CD4-positive, alpha-beta T cell (primary cell): ENCODE measurements at regions not wholly inside any gene's neighbourhood (a gene's known extent, or its start where the extent isn't known, plus 50 kb on each side); places are given as distances from the start of the nearest gene placed in this dataset.

ENCODE experiments used
- ATAC-seq: fragments of 200-7000 bp; cut with Tn5 transposase; one replicate; pipeline ENCODE4 v1.10.0; 2022; ENCODE audit warnings: mild to moderate bottlenecking; ENCODE audit not compliant: poor library complexity
- CTCF ChIA-PET: fragments of 350-600 bp; sonication (Branson Sonifier 250); formaldehyde crosslinking; loops from one replicate; lab custom pipeline; 2021; ENCODE audit warnings: antibody characterized with exemption, inconsistent platforms; lab: Charles Lee
- POLR2A ChIA-PET: fragments of 350-600 bp; sonication (Branson Sonifier 250); formaldehyde crosslinking; loops from one replicate; lab custom pipeline; 2021; ENCODE audit warnings: antibody characterized with exemption, inconsistent platforms; lab: Charles Lee
- DNase-seq, 14 experiments: peaks; one replicate each; pipeline ENCODE4 v3.0.0-alpha.2; 2013 to 2020; ENCODE audit warnings: mixed read lengths in 2 of 14
- H3K27ac ChIP-seq, 2 donors: one replicate each; pipeline versions ENCODE4 v1.5.1 to v1.7.0; 2013; ENCODE audit warnings: low read length in 2 of 2, low read depth in 1 of 2, mild to moderate bottlenecking in 1 of 2
- H3K27me3 ChIP-seq, 2 experiments: 1 replicate in 1 of 2; 2 replicates in 1 of 2; pipeline versions ENCODE4 v1.6.1 to v1.7.0; 2013; ENCODE audit warnings: low read length in 2 of 2, control low read depth in 1 of 2, mild to moderate bottlenecking in 1 of 2, moderate library complexity in 1 of 2; ENCODE audit not compliant: insufficient read depth in 2 of 2, control insufficient read depth in 1 of 2
- H3K36me3 ChIP-seq: one replicate; pipeline ENCODE4 v1.6.1; 2013; ENCODE audit warnings: low read length, control low read depth; ENCODE audit not compliant: insufficient read depth
- H3K4me1 ChIP-seq: one replicate; pipeline ENCODE4 v1.6.1; 2013; ENCODE audit warnings: low read length, control low read depth; ENCODE audit not compliant: insufficient read depth
- H3K4me3 ChIP-seq: one replicate; pipeline ENCODE4 v1.5.1; 2013; ENCODE audit warnings: mild to moderate bottlenecking, low read length, moderate library complexity
- H3K9me3 ChIP-seq, 2 experiments: 1 replicate in 1 of 2; 2 replicates in 1 of 2; pipeline versions ENCODE4 v1.6.1 to v1.7.0; 2013; ENCODE audit warnings: low read length in 2 of 2, mild to moderate bottlenecking in 2 of 2, control low read depth in 1 of 2, moderate library complexity in 1 of 2; ENCODE audit not compliant: control insufficient read depth in 1 of 2, insufficient read depth in 1 of 2
- H3K27ac Mint-ChIP-seq: one replicate; pipeline ENCODE4 v1.8.0; 2020; ENCODE audit warnings: mixed read lengths
- H3K27me3 Mint-ChIP-seq: one replicate; pipeline ENCODE4 v1.8.0; 2021; ENCODE audit warnings: mixed read lengths
- H3K36me3 Mint-ChIP-seq: one replicate; pipeline ENCODE4 v1.8.0; 2021; ENCODE audit warnings: low read depth, mixed read lengths
- H3K4me1 Mint-ChIP-seq: one replicate; pipeline ENCODE4 v1.8.0; 2021; ENCODE audit warnings: low read depth, mixed read lengths
- H3K4me3 Mint-ChIP-seq: one replicate; pipeline ENCODE4 v1.8.0; 2020; ENCODE audit warnings: mild to moderate bottlenecking, mixed read lengths
- H3K9me3 Mint-ChIP-seq: one replicate; pipeline ENCODE4 v1.8.0; 2020; ENCODE audit warnings: mixed read lengths
- CTCF ChIP-seq: fragments of 200-600 bp; IDR thresholded peaks from one replicate; pipeline ENCODE4 v1.8.0; 2022; ENCODE audit warnings: antibody characterized with exemption, mild to moderate bottlenecking
- intact Hi-C, 2 experiments: fragments of 100-400 bp; cut with DNase I in 1 of 2; cut with micrococcal nuclease in 1 of 2; formaldehyde crosslinking; loops; one replicate each; pipeline versions ENCODE4 v1.15.1 to v1.9.0; 2023 to 2025; cut with DNase I, micrococcal nuclease

GRCh38 chr6:115796061-115796460 lies 264.6 kb downstream of the FRK start:
- Mint-ChIP-seq H3K36me3 (no peaks in the 10 kb centered on the region), H3K9me3 (no peaks in the 10 kb centered on the region), H3K27ac (no peak overlapping the region), H3K27me3 (no peaks in the 10 kb centered on the region), H3K4me1 (no peaks in the 10 kb centered on the region), H3K4me3 (no peak overlapping the region)
- ChIA-PET POLR2A (no interaction called here), CTCF (no interaction called here)
- Histone ChIP-seq H3K36me3 (no peaks in the 10 kb centered on the region), H3K27me3 (no peaks in the 10 kb centered on the region), H3K4me3 (no peak overlapping the region), H3K27ac (no peak overlapping the region), H3K9me3 (no peaks in the 10 kb centered on the region), H3K4me1 (no peaks in the 10 kb centered on the region)
- intact Hi-C loops: no loop called here
- DNase-seq (no peak), ATAC-seq (no peak)
- TF ChIP-seq CTCF: no peak

GRCh38 chr6:115783402-115784061 lies 277.2 kb downstream of the FRK start:
- no peak for ATAC-seq

DNA sequence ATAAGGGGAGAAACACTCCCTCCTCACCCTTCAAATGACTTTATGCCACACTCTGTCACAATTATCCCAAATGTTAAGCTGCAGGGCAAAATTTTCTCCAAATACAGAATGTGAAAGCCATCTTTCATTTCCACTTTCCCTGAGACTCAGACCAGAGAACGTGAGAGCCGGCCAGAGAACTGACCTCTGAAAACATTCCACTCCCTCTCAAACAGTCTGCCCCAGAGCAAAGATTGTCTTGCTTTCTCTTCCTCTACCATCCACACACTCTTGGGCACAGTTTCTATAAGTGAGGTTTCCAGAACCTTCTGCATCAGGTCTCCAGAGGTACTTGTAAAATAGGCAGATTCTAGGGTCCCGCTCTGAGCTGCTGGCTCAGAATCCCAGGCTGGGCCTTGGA lies 278.1 kb downstream of the FRK start:
- intact Hi-C loops: no loop called here
- H3K27me3 Mint-ChIP-seq: no peaks in the 10 kb centered on the region
- Histone ChIP-seq H3K4me3 (no peak overlapping the region), H3K4me1 (no peaks in the 10 kb centered on the region), H3K27ac (no peak overlapping the region), H3K27me3 (no peaks in the 10 kb centered on the region), H3K9me3 (no peaks in the 10 kb centered on the region), H3K36me3 (no peaks in the 10 kb centered on the region)
- ATAC-seq: no peak
- no peak overlapping the region for H3K27ac Mint-ChIP-seq
- no peak for DNase-seq
- no peaks in the 10 kb centered on the region for H3K4me1 Mint-ChIP-seq
- ChIA-PET CTCF (no interaction called here), POLR2A (no interaction called here)
- no peak for TF ChIP-seq CTCF
- peaks cover 2% of the 10 kb centered on the region for H3K9me3 Mint-ChIP-seq
- H3K4me3 Mint-ChIP-seq: no peak overlapping the region
- H3K36me3 Mint-ChIP-seq: no peaks in the 10 kb centered on the region

More at GRCh38 chr6:115783402-115784061, 277.2 kb downstream of the FRK start:
- no peak overlapping the region for H3K27ac ChIP-seq
- DNase-seq: no peak
- H3K4me3 Mint-ChIP-seq: no peak overlapping the region
- no peaks in the 10 kb centered on the region for H3K27me3 ChIP-seq
- CTCF ChIA-PET: no interaction called here
- H3K36me3 Mint-ChIP-seq: no peaks in the 10 kb centered on the region
- H3K9me3 ChIP-seq: no peaks in the 10 kb centered on the region
- TF ChIP-seq CTCF: no peak
- H3K4me1 ChIP-seq: no peaks in the 10 kb centered on the region
- H3K27me3 Mint-ChIP-seq: no peaks in the 10 kb centered on the region
- POLR2A ChIA-PET: no interaction called here
- H3K9me3 Mint-ChIP-seq: peaks cover 2% of the 10 kb centered on the region
- intact Hi-C loops: no loop called here
- no peaks in the 10 kb centered on the region for H3K36me3 ChIP-seq
- no peak overlapping the region for H3K4me3 ChIP-seq
- no peak overlapping the region for H3K27ac Mint-ChIP-seq
- no peaks in the 10 kb centered on the region for H3K4me1 Mint-ChIP-seq
